CD4-positive, alpha-beta memory T cell (primary cell): ENCODE measurements at regions not wholly inside any gene's neighbourhood (a gene's known extent, or its start where the extent isn't known, plus 50 kb on each side); places are given as distances from the start of the nearest gene placed in this dataset.

Experiments
- CTCF ChIA-PET: fragments of 350-600 bp; sonication (Branson Sonifier 250); formaldehyde crosslinking; loops from one replicate; lab custom pipeline; 2021; ENCODE audit warnings: inconsistent platforms; ENCODE audit not compliant: partially characterized antibody; lab: Charles Lee
- POLR2A ChIA-PET: fragments of 350-600 bp; sonication (Branson Sonifier 250); formaldehyde crosslinking; loops from one replicate; lab custom pipeline; 2021; ENCODE audit not compliant: partially characterized antibody; lab: Charles Lee
- DNase-seq, 5 donors: peaks; one replicate each; pipeline versions ENCODE4 v3.0.0 to v3.0.0-alpha.2; 2020 to 2022; ENCODE audit warnings: mixed read lengths in 1 of 5
- H3K27ac ChIP-seq: one replicate; pipeline ENCODE4 v1.7.0; 2013; ENCODE audit warnings: low read depth, low read length
- H3K27me3 ChIP-seq: 2 replicates; pipeline ENCODE4 v1.7.0; 2013; ENCODE audit warnings: mild to moderate bottlenecking, low read length, moderate library complexity; ENCODE audit not compliant: insufficient read depth
- H3K36me3 ChIP-seq: 2 replicates; pipeline ENCODE4 v1.7.0; 2013; ENCODE audit warnings: mild to moderate bottlenecking, low read length, moderate library complexity; ENCODE audit not compliant: insufficient read depth
- H3K4me1 ChIP-seq: 2 replicates; pipeline ENCODE4 v1.7.0; 2013; ENCODE audit warnings: mild to moderate bottlenecking, low read length, moderate library complexity; ENCODE audit not compliant: insufficient read depth
- H3K4me3 ChIP-seq, 2 donors: one replicate each; pipeline ENCODE4 v1.7.0; 2013; ENCODE audit warnings: low read length in 2 of 2, mild to moderate bottlenecking in 1 of 2
- H3K9me3 ChIP-seq, 2 donors: one replicate each; pipeline ENCODE4 v1.7.0; 2013; ENCODE audit warnings: low read length in 2 of 2, control low read depth in 1 of 2; ENCODE audit not compliant: control insufficient read depth in 1 of 2
- H3K27ac Mint-ChIP-seq, 7 donors: one replicate each; pipeline ENCODE4 v1.8.0; 2020 to 2021; ENCODE audit warnings: mixed read lengths in 7 of 7, mild to moderate bottlenecking in 6 of 7, inconsistent platforms in 3 of 7, moderate library complexity in 3 of 7
- H3K27me3 Mint-ChIP-seq, 2 donors: one replicate each; pipeline ENCODE4 v1.8.0; 2020 to 2021; ENCODE audit warnings: mixed read lengths in 2 of 2
- H3K36me3 Mint-ChIP-seq, 2 donors: one replicate each; pipeline ENCODE4 v1.8.0; 2020 to 2021; ENCODE audit warnings: mixed read lengths in 2 of 2, inconsistent platforms in 1 of 2, mild to moderate bottlenecking in 1 of 2
- H3K4me1 Mint-ChIP-seq, 4 donors: one replicate each; pipeline ENCODE4 v1.8.0; 2020 to 2021; ENCODE audit warnings: mixed read lengths in 4 of 4, mild to moderate bottlenecking in 1 of 4
- H3K4me3 Mint-ChIP-seq, 8 donors: one replicate each; pipeline ENCODE4 v1.8.0; 2020 to 2021; ENCODE audit warnings: mixed read lengths in 8 of 8, mild to moderate bottlenecking in 7 of 8, moderate library complexity in 6 of 8, inconsistent platforms in 3 of 8
- H3K9me3 Mint-ChIP-seq, 8 donors: one replicate each; pipeline ENCODE4 v1.8.0; 2020 to 2021; ENCODE audit warnings: mixed read lengths in 8 of 8, mild to moderate bottlenecking in 5 of 8, inconsistent platforms in 3 of 8, moderate library complexity in 1 of 8
- intact Hi-C: fragments of 100-400 bp; cut with micrococcal nuclease; formaldehyde crosslinking; loops from one replicate; pipeline ENCODE4 v1.15.1; 2023

GRCh38 chrX:94576367-94577004 lies 902.5 kb downstream of the FAM133A start:
- Mint-ChIP-seq H3K36me3 (no peaks in the 10 kb centered on the region), H3K4me1 (no peaks in the 10 kb centered on the region), H3K27ac (no peak overlapping the region), H3K4me3 (no peak overlapping the region), H3K9me3 (peaks cover 0 to 5% (median 0%) of the 10 kb centered on the region in 8 donors), H3K27me3 (no peaks in the 10 kb centered on the region)
- H3K9me3 ChIP-seq, result no peaks in the 10 kb centered on the region
- DNase-seq, result no peak
- no peak overlapping the region for H3K27ac ChIP-seq
- H3K4me3 ChIP-seq, result no peak overlapping the region
- ChIA-PET CTCF (no interaction called here), POLR2A (no interaction called here)
- H3K36me3 ChIP-seq, result no peaks in the 10 kb centered on the region
- intact Hi-C loops, result no loop called here
- H3K4me1 ChIP-seq, result no peaks in the 10 kb centered on the region
- H3K27me3 ChIP-seq, result no peaks in the 10 kb centered on the region

- Mint-ChIP-seq H3K4me3 (no peak overlapping the region), H3K4me1 (no peaks in the 10 kb centered on the region), H3K9me3 (no peaks in the 10 kb centered on the region), H3K27ac (no peak overlapping the region), H3K27me3 (no peaks in the 10 kb centered on the region), H3K36me3 (no peaks in the 10 kb centered on the region)
- no peak for DNase-seq
- H3K36me3 ChIP-seq, result no peaks in the 10 kb centered on the region
- no peak overlapping the region for H3K27ac ChIP-seq
- no peaks in the 10 kb centered on the region for H3K4me1 ChIP-seq
- POLR2A ChIA-PET, result no interaction called here
- no peaks in the 10 kb centered on the region for H3K27me3 ChIP-seq
- intact Hi-C loops, result no loop called here
- CTCF ChIA-PET, result no interaction called here
- no peaks in the 10 kb centered on the region for H3K9me3 ChIP-seq
- no peak overlapping the region for H3K4me3 ChIP-seq
These were observed 926.1 kb downstream of the FAM133A start for GRCh38 chrX:94600077-94600476.

- H3K4me3 Mint-ChIP-seq, result no peak overlapping the region
- ChIA-PET POLR2A (no interaction called here), CTCF (no interaction called here)
- Histone ChIP-seq H3K4me3 (no peak overlapping the region), H3K36me3 (no peaks in the 10 kb centered on the region), H3K27me3 (no peaks in the 10 kb centered on the region), H3K4me1 (no peaks in the 10 kb centered on the region), H3K27ac (no peak overlapping the region), H3K9me3 (no peaks in the 10 kb centered on the region)
- H3K27ac Mint-ChIP-seq, result no peak overlapping the region
- intact Hi-C loops, result no loop called here
- H3K36me3 Mint-ChIP-seq, result no peaks in the 10 kb centered on the region
- H3K9me3 Mint-ChIP-seq, result peaks cover 0 to 7% (median 2%) of the 10 kb centered on the region in 8 donors
- no peaks in the 10 kb centered on the region for H3K4me1 Mint-ChIP-seq
- H3K27me3 Mint-ChIP-seq, result no peaks in the 10 kb centered on the region
- DNase-seq, result no peak
These were observed 938.1 kb downstream of the FAM133A start for GRCh38 chrX:94612140-94612539.

- H3K9me3 Mint-ChIP-seq, result peaks cover 0 to 21% (median 15%) of the 10 kb centered on the region in 8 donors
- Histone ChIP-seq H3K27me3 (no peaks in the 10 kb centered on the region), H3K4me3 (no peak overlapping the region), H3K27ac (no peak overlapping the region), H3K4me1 (no peaks in the 10 kb centered on the region), H3K9me3 (no peaks in the 10 kb centered on the region), H3K36me3 (no peaks in the 10 kb centered on the region)
- H3K27me3 Mint-ChIP-seq, result no peaks in the 10 kb centered on the region
- CTCF ChIA-PET, result no interaction called here
- no peaks in the 10 kb centered on the region for H3K4me1 Mint-ChIP-seq
- intact Hi-C loops, result no loop called here
- no peaks in the 10 kb centered on the region for H3K36me3 Mint-ChIP-seq
- no peak overlapping the region for H3K27ac Mint-ChIP-seq
- POLR2A ChIA-PET, result no interaction called here
- DNase-seq, result no peak
- no peak overlapping the region for H3K4me3 Mint-ChIP-seq
These were observed 959.2 kb downstream of the FAM133A start for GRCh38 chrX:94633237-94633636.

- Mint-ChIP-seq H3K4me1 (no peaks in the 10 kb centered on the region), H3K27ac (no peak overlapping the region), H3K36me3 (no peaks in the 10 kb centered on the region), H3K27me3 (no peaks in the 10 kb centered on the region), H3K4me3 (no peak overlapping the region), H3K9me3 (peaks cover 1 to 21% (median 15%) of the 10 kb centered on the region in 8 donors)
- DNase-seq, result no peak
- H3K9me3 ChIP-seq, result no peaks in the 10 kb centered on the region
- no peaks in the 10 kb centered on the region for H3K27me3 ChIP-seq
- H3K4me3 ChIP-seq, result no peak overlapping the region
- POLR2A ChIA-PET, result no interaction called here
- no peaks in the 10 kb centered on the region for H3K36me3 ChIP-seq
- intact Hi-C loops, result no loop called here
- CTCF ChIA-PET, result no interaction called here
- no peak overlapping the region for H3K27ac ChIP-seq
- no peaks in the 10 kb centered on the region for H3K4me1 ChIP-seq
These were observed 961.0 kb downstream of the FAM133A start for GRCh38 chrX:94635003-94635402.

- Mint-ChIP-seq H3K4me3 (no peak overlapping the region), H3K27me3 (no peaks in the 10 kb centered on the region), H3K9me3 (peaks cover 0 to 3% (median 0%) of the 10 kb centered on the region in 8 donors), H3K4me1 (no peaks in the 10 kb centered on the region), H3K27ac (no peak overlapping the region), H3K36me3 (no peaks in the 10 kb centered on the region)
- ChIA-PET POLR2A (no interaction called here), CTCF (no interaction called here)
- no peaks in the 10 kb centered on the region for H3K36me3 ChIP-seq
- no peaks in the 10 kb centered on the region for H3K9me3 ChIP-seq
- intact Hi-C loops, result no loop called here
- H3K4me3 ChIP-seq, result no peak overlapping the region
- H3K27ac ChIP-seq, result no peak overlapping the region
- no peaks in the 10 kb centered on the region for H3K4me1 ChIP-seq
- H3K27me3 ChIP-seq, result no peaks in the 10 kb centered on the region
- no peak for DNase-seq
These were observed 971.7 kb downstream of the FAM133A start for GRCh38 chrX:94645726-94646125.

GRCh38 chrX:94655180-94655579 lies 981.2 kb downstream of the FAM133A start:
- ChIA-PET CTCF (no interaction called here), POLR2A (no interaction called here)
- Histone ChIP-seq H3K9me3 (no peaks in the 10 kb centered on the region), H3K27ac (no peak overlapping the region), H3K36me3 (no peaks in the 10 kb centered on the region), H3K27me3 (no peaks in the 10 kb centered on the region), H3K4me3 (no peak overlapping the region), H3K4me1 (no peaks in the 10 kb centered on the region)
- intact Hi-C loops, result no loop called here
- no peak overlapping the region for H3K4me3 Mint-ChIP-seq
- no peak for DNase-seq
- H3K9me3 Mint-ChIP-seq, result peaks cover 0 to 10% (median under 1%) of the 10 kb centered on the region in 8 donors
- no peaks in the 10 kb centered on the region for H3K36me3 Mint-ChIP-seq
- H3K27me3 Mint-ChIP-seq, result no peaks in the 10 kb centered on the region
- H3K4me1 Mint-ChIP-seq, result no peaks in the 10 kb centered on the region
- H3K27ac Mint-ChIP-seq, result no peak overlapping the region

GRCh38 chrX:94662689-94663088 lies 988.7 kb downstream of the FAM133A start:
- POLR2A ChIA-PET, result no interaction called here
- H3K4me3 Mint-ChIP-seq, result no peak overlapping the region
- intact Hi-C loops, result no loop called here

More at GRCh38 chrX:94662689-94663088, 988.7 kb downstream of the FAM133A start:
- H3K27ac Mint-ChIP-seq, result no peak overlapping the region
- no peak overlapping the region for H3K4me3 ChIP-seq
- CTCF ChIA-PET, result no interaction called here
- no peaks in the 10 kb centered on the region for H3K4me1 Mint-ChIP-seq
- H3K36me3 Mint-ChIP-seq, result no peaks in the 10 kb centered on the region
- DNase-seq, result no peak
- no peaks in the 10 kb centered on the region for H3K27me3 Mint-ChIP-seq
- no peaks in the 10 kb centered on the region for H3K36me3 ChIP-seq
- H3K4me1 ChIP-seq, result no peaks in the 10 kb centered on the region
- H3K9me3 ChIP-seq, result no peaks in the 10 kb centered on the region
- H3K9me3 Mint-ChIP-seq, result peaks cover 0 to 9% (median under 1%) of the 10 kb centered on the region in 8 donors
- H3K27ac ChIP-seq, result no peak overlapping the region
- H3K27me3 ChIP-seq, result no peaks in the 10 kb centered on the region
